ENCODE measurements at regions not wholly inside any gene's neighbourhood (a gene's known extent, or its start where the extent isn't known, plus 50 kb on each side); places are given as distances from the start of the nearest gene placed in this dataset.

GRCh38 chr10:109202111-109202510 is 721.2 kb downstream of the XPNPEP1 start:
- TF ChIP-seq REST (IDR thresholded peaks at IDR 0.05) (no peak), CTCF (IDR thresholded peaks at IDR 0.05; ENCODE audit: low read depth, low read length, missing input control) (no peak), MAX (IDR thresholded peaks at IDR 0.05) (no peak), RAD21 (IDR thresholded peaks at IDR 0.05) (no peak), SP1 (IDR thresholded peaks at IDR 0.05) (no peak)

All from liver (tissue), 3 donors.